Prostate gland (tissue), 2 donors: ENCODE measurements at regions not wholly inside any gene's neighbourhood (a gene's known extent, or its start where the extent isn't known, plus 50 kb on each side); places are given as distances from the start of the nearest gene placed in this dataset.

ENCODE experiments used
- CTCF ChIP-seq, 4 experiments: fragments of 200-600 bp in 2 of 4; fragments of 450-650 bp in 2 of 4; sonication (generic) in 2 of 4; IDR thresholded peaks; 1 replicate in 3 of 4; 2 replicates in 1 of 4; pipeline ENCODE4 v1.5.1; 2016 to 2019; ENCODE audit warnings: antibody characterized with exemption in 4 of 4, mild to moderate bottlenecking in 2 of 4, moderate library complexity in 2 of 4
- POLR2A ChIP-seq: fragments of 450-650 bp; IDR thresholded peaks from one replicate; pipeline ENCODE4 v1.6.1; 2016; ENCODE audit warnings: antibody characterized with exemption, mild to moderate bottlenecking
- POLR2AphosphoS5 ChIP-seq: sonication (generic); formaldehyde crosslinking; IDR thresholded peaks from one replicate; pipeline ENCODE4 v1.6.1; 2017; ENCODE audit warnings: antibody characterized with exemption

- TF ChIP-seq POLR2A, result no peak
- TF ChIP-seq CTCF (IDR thresholded peaks at IDR 0.05), result no peak
- TF ChIP-seq POLR2AphosphoS5, result no peak
Observed at GRCh38 chr18:44453505-44453904, 227.2 kb upstream of the SETBP1 start.
